ENCODE measurements at regions not wholly inside any gene's neighbourhood (a gene's known extent, or its start where the extent isn't known, plus 50 kb on each side); places are given as distances from the start of the nearest gene placed in this dataset.
A peak's percentile ranks its signal among the peaks of the same experiment; 100 is the strongest.

DNA sequence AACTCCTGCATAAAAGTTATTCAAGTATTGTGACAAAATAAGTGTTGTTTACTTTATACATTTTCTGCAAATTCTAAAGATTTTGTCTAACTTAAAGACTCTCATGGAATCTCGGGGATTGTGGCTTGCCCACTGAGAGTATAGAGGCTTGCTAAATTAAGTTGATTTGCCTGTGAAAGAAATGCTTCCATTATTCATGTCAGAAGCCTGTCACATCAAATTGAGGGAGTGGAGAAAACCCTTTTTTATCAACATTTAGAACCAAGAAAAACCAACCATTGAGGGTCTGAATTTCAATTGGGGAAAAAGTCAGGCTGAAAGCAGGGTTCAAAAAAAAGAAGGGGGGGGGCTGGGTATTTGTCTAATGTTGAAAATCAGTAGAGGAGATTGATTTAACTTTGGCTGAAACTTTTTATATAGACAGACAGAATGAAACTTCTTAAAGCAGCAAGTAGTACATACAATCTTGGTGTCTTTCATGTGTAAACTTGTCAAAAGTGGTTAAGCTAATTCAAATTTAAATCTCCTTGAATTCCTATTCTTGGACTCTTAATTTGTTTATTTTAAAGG lies 144.8 kb upstream of the CXorf66 start:
- Histone ChIP-seq H3K4me3 (no peak overlapping the region), H3K27ac (no peak overlapping the region), H3K4me1 (no peaks in the 10 kb centered on the region), H3K9me3 (no peaks in the 10 kb centered on the region), H3K27me3 (no peaks in the 10 kb centered on the region), H3K36me3 (no peaks in the 10 kb centered on the region)
- intact Hi-C loops (cut with DNase I; ENCODE audit: low total_unique reads), result no loop called here
- WGBS, 2 donors (ENCODE audit: low coverage in 1 of 2), result 31% methylated on average over 1 of the region's 1 CpG; no CpG with 5 or more reads in 1 of the 2 donors
- no peak for DNase-seq
- in situ Hi-C loops (cut with MboI; ENCODE audit: low pct_ligation_motif_present in 1 of 4, low pct_unique_long_range_greater_than_20kb in 1 of 4, low sequenced_read_pairs in 3 of 4), result no loop called here
- TF ChIP-seq EP300 (IDR thresholded peaks at IDR 0.05; ENCODE audit: low read depth) (no peak), POLR2A (IDR thresholded peaks at IDR 0.05) (no peak), POLR2AphosphoS5 (IDR thresholded peaks at IDR 0.05) (no peak)
- TF ChIP-seq, protein P1, sequence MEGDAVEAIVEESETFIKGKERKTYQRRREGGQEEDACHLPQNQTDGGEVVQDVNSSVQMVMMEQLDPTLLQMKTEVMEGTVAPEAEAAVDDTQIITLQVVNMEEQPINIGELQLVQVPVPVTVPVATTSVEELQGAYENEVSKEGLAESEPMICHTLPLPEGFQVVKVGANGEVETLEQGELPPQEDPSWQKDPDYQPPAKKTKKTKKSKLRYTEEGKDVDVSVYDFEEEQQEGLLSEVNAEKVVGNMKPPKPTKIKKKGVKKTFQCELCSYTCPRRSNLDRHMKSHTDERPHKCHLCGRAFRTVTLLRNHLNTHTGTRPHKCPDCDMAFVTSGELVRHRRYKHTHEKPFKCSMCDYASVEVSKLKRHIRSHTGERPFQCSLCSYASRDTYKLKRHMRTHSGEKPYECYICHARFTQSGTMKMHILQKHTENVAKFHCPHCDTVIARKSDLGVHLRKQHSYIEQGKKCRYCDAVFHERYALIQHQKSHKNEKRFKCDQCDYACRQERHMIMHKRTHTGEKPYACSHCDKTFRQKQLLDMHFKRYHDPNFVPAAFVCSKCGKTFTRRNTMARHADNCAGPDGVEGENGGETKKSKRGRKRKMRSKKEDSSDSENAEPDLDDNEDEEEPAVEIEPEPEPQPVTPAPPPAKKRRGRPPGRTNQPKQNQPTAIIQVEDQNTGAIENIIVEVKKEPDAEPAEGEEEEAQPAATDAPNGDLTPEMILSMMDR (IDR thresholded peaks at IDR 0.05), result no peak

DNA sequence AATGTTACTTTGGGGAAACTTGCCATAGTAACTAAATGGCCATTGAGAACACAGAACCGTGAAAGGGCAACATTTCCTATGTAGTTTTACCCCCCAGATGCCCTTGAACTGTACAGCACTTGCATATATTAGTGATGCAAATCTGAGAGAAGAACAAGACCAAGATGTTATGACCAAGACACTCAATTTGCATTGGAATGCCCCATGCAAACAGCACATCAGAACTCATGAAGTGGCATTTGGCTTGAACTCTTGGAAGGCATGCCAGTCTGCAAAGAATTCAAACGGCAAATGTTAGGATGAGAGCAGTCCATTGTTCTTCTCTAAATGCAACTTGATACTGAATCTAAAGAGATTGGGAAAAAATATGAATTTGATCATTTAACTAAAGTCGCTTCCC lies 139.4 kb upstream of the CXorf66 start:
- no peak for TF ChIP-seq EP300 (IDR thresholded peaks at IDR 0.05; ENCODE audit: low read depth)
- TF ChIP-seq POLR2A (IDR thresholded peaks at IDR 0.05), result no peak
- TF ChIP-seq, protein P1 (IDR thresholded peaks at IDR 0.05), result no peak
- TF ChIP-seq POLR2AphosphoS5 (IDR thresholded peaks at IDR 0.05), result no peak
- 57% methylated on average over 3 of the region's 3 CpGs; no CpG with 5 or more reads in 1 of the 2 donors for WGBS, 2 donors (ENCODE audit: low coverage in 1 of 2)
- DNase-seq, result no peak
- Histone ChIP-seq H3K9me3 (no peaks in the 10 kb centered on the region), H3K36me3 (no peaks in the 10 kb centered on the region), H3K4me3 (no peak overlapping the region), H3K27me3 (no peaks in the 10 kb centered on the region), H3K27ac (no peak overlapping the region), H3K4me1 (no peaks in the 10 kb centered on the region)
- in situ Hi-C loops (cut with MboI; ENCODE audit: low pct_ligation_motif_present in 1 of 4, low pct_unique_long_range_greater_than_20kb in 1 of 4, low sequenced_read_pairs in 3 of 4), result no loop called here
- intact Hi-C loops (cut with DNase I; ENCODE audit: low total_unique reads), result no loop called here

DNA sequence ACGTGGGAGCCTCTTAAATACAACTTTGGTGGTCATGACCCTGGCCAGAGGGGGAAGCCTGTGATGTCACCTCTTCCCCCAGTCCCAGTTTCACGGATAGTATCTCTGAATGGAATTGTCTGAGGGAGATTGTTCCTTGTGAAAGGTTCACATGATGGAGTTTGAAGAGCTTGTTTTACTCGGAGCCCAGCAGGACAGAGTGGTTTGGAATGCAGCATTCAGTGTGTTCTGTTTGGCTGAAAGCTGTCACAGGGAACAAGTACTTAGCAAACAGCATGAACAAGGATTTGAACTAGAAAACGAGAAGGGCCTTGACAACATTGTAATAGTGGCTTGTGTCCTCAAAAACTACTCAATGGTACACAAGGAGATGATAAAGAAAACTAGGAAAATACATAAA lies 133.9 kb upstream of the CXorf66 start:
- Histone ChIP-seq H3K4me1 (no peaks in the 10 kb centered on the region), H3K4me3 (no peak overlapping the region), H3K27me3 (no peaks in the 10 kb centered on the region), H3K36me3 (no peaks in the 10 kb centered on the region), H3K9me3 (no peaks in the 10 kb centered on the region), H3K27ac (no peak overlapping the region)
- WGBS, 2 donors (ENCODE audit: low coverage in 1 of 2), result 22% methylated on average over 4 of the region's 4 CpGs; no CpG with 5 or more reads in 1 of the 2 donors
- TF ChIP-seq, protein P1 (IDR thresholded peaks at IDR 0.05), result no peak
- no peak for TF ChIP-seq POLR2A (IDR thresholded peaks at IDR 0.05)
- no peak for TF ChIP-seq EP300 (IDR thresholded peaks at IDR 0.05; ENCODE audit: low read depth)
- no peak for TF ChIP-seq POLR2AphosphoS5 (IDR thresholded peaks at IDR 0.05)
- no peak for DNase-seq
- intact Hi-C loops (cut with DNase I; ENCODE audit: low total_unique reads) (no loop called here), in situ Hi-C loops (cut with MboI; ENCODE audit: low pct_ligation_motif_present in 1 of 4, low pct_unique_long_range_greater_than_20kb in 1 of 4, low sequenced_read_pairs in 3 of 4) (no loop called here)

DNA sequence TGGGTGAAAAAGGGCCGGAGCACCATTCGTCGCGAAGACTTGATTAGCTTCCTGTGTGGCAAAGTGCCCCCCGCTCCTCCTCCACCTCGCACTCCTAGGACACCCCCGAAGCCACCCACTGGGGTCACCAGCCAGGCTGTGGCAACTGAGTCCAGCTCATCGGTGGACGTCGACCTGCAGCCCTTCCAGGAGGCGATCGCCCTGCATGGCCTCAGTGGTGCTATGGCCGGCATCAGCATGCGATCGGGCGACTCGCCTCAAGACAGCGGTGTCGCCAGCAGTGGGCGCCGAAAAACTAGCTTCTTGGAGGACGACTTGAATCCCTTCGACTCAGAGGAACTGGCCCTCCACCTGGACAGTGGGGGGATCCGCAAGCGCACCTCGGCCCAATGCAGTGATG lies 126.8 kb upstream of the CXorf66 start:
- Histone ChIP-seq H3K27ac (no peak overlapping the region), H3K4me3 (peak overlapping the region in 1 of 4 donors; percentile 40), H3K36me3 (no peaks in the 10 kb centered on the region), H3K4me1 (peaks cover 0 to 4% (median 0%) of the 10 kb centered on the region in 4 donors), H3K9me3 (no peaks in the 10 kb centered on the region), H3K27me3 (peaks cover 10% of the 10 kb centered on the region)
- no peak for DNase-seq
- no peak for TF ChIP-seq POLR2AphosphoS5 (IDR thresholded peaks at IDR 0.05)
- TF ChIP-seq POLR2A (IDR thresholded peaks at IDR 0.05), result no peak
- 84% methylated on average over 26 of the region's 26 CpGs; no CpG with 5 or more reads in 1 of the 2 donors for WGBS, 2 donors (ENCODE audit: low coverage in 1 of 2)
- in situ Hi-C loops (cut with MboI; ENCODE audit: low pct_ligation_motif_present in 1 of 4, low pct_unique_long_range_greater_than_20kb in 1 of 4, low sequenced_read_pairs in 3 of 4) (no loop called here), intact Hi-C loops (cut with DNase I; ENCODE audit: low total_unique reads) (no loop called here)

Measured in transverse colon (tissue), 4 donors.